GM23338 (cell line): ENCODE measurements at regions not wholly inside any gene's neighbourhood (a gene's known extent, or its start where the extent isn't known, plus 50 kb on each side); places are given as distances from the start of the nearest gene placed in this dataset.

Source experiments
- ATAC-seq: fragments of 200-7000 bp; cut with Tn5 transposase; 3 replicates; pipeline ENCODE4 v1.9.1; 2020
- DNase-seq: peaks from one replicate; pipeline ENCODE4 v3.0.0-alpha.2; 2015; ENCODE audit warnings: low spot score
- H2AFZ ChIP-seq: fragments of 200-600 bp; sonication (generic); 2 replicates; pipeline ENCODE4 v1.8.0; 2016; ENCODE audit warnings: antibody characterized with exemption, mild to moderate bottlenecking, moderate library complexity
- H3F3A ChIP-seq: fragments of 200-600 bp; sonication (generic); replicated peaks from 2 replicates; pipeline ENCODE4 v1.8.0; 2017; ENCODE audit warnings: antibody characterized with exemption, mixed run types, low read depth
- H3K27ac ChIP-seq: fragments of 200-600 bp; sonication (generic); 2 replicates; pipeline ENCODE4 v1.6.1; 2016; ENCODE audit warnings: low read depth
- H3K27me3 ChIP-seq: fragments of 200-600 bp; sonication (generic); 2 replicates; pipeline ENCODE4 v1.8.0; 2016; ENCODE audit warnings: mild to moderate bottlenecking, mixed run types, moderate library complexity; ENCODE audit not compliant: insufficient read depth
- H3K36me3 ChIP-seq: fragments of 200-600 bp; sonication (generic); 2 replicates; pipeline ENCODE4 v1.8.0; 2016; ENCODE audit warnings: mild to moderate bottlenecking; ENCODE audit not compliant: insufficient read depth
- H3K4me1 ChIP-seq: fragments of 200-600 bp; sonication (generic); 2 replicates; pipeline ENCODE4 v1.8.0; 2016; ENCODE audit warnings: mild to moderate bottlenecking, moderate library complexity; ENCODE audit not compliant: insufficient read depth
- H3K4me2 ChIP-seq: fragments of 200-600 bp; sonication (generic); 2 replicates; pipeline ENCODE4 v1.7.1; 2017; ENCODE audit warnings: mixed run types
- H3K4me3 ChIP-seq: fragments of 200-600 bp; sonication (generic); 2 replicates; pipeline ENCODE4 v1.6.1; 2016; ENCODE audit warnings: mixed run types
- H3K79me2 ChIP-seq: fragments of 200-600 bp; sonication (generic); replicated peaks from 2 replicates; pipeline ENCODE4 v1.8.0; 2017; ENCODE audit warnings: mild to moderate bottlenecking; ENCODE audit not compliant: insufficient read depth
- H3K9me2 ChIP-seq: fragments of 200-600 bp; sonication (generic); 2 replicates; pipeline ENCODE4 v1.8.0; 2017; ENCODE audit not compliant: insufficient read depth
- H4K20me1 ChIP-seq: fragments of 200-600 bp; sonication (generic); replicated peaks from 2 replicates; pipeline ENCODE4 v1.8.0; 2017; ENCODE audit warnings: mild to moderate bottlenecking; ENCODE audit not compliant: insufficient read depth
- H3K27ac Mint-ChIP-seq: 2 replicates; pipeline ENCODE4 v1.8.0; 2020; ENCODE audit warnings: inconsistent platforms, mild to moderate bottlenecking, moderate library complexity, mixed read lengths
- H3K27me3 Mint-ChIP-seq: 3 replicates; pipeline ENCODE4 v1.8.0; 2022; ENCODE audit warnings: low read depth, mild to moderate bottlenecking, moderate library complexity, mixed read lengths, inconsistent platforms; ENCODE audit not compliant: insufficient read depth, poor library complexity
- H3K36me3 Mint-ChIP-seq: 3 replicates; pipeline ENCODE4 v1.8.0; 2021; ENCODE audit warnings: low read depth, mild to moderate bottlenecking, inconsistent platforms, moderate library complexity, mixed read lengths
- H3K4me1 Mint-ChIP-seq: 3 replicates; pipeline ENCODE4 v1.8.0; 2020; ENCODE audit warnings: mild to moderate bottlenecking, inconsistent platforms, mixed read lengths
- H3K4me3 Mint-ChIP-seq: 3 replicates; pipeline ENCODE4 v1.8.0; 2021; ENCODE audit warnings: moderate library complexity, mild to moderate bottlenecking, inconsistent platforms, mixed read lengths
- H3K9me3 Mint-ChIP-seq: 3 replicates; pipeline ENCODE4 v1.8.0; 2020; ENCODE audit warnings: moderate library complexity, mild to moderate bottlenecking, inconsistent platforms, mixed read lengths
- CTCF ChIP-seq, 2 experiments: fragments of 200-600 bp in 1 of 2; sonication (generic) in 1 of 2; conservative IDR thresholded peaks; 2 replicates each; pipeline versions ENCODE4 v1.5.1 to v1.6.1; 2016 to 2017; ENCODE audit warnings: antibody characterized with exemption in 2 of 2, low read depth in 2 of 2, mild to moderate bottlenecking in 2 of 2, moderate library complexity in 1 of 2
- EZH2 ChIP-seq: fragments of 200-600 bp; sonication (generic); IDR thresholded peaks from one replicate; pipeline ENCODE4 v1.8.0; 2017; ENCODE audit warnings: antibody characterized with exemption, mild to moderate bottlenecking, low read depth; ENCODE audit not compliant: unreplicated experiment
- EZH2phosphoT487 ChIP-seq: fragments of 200-600 bp; sonication (generic); IDR thresholded peaks from one replicate; pipeline ENCODE4 v1.8.1; 2018; ENCODE audit warnings: antibody characterized with exemption; ENCODE audit not compliant: unreplicated experiment
- JUNB ChIP-seq: IDR thresholded peaks from one replicate; pipeline ENCODE4 v1.6.1; 2016; ENCODE audit warnings: antibody characterized with exemption; ENCODE audit not compliant: unreplicated experiment
- STAT1 ChIP-seq: IDR thresholded peaks from one replicate; pipeline ENCODE4 v1.6.1; 2016; ENCODE audit warnings: antibody characterized with exemption; ENCODE audit not compliant: unreplicated experiment
- ZNF331 ChIP-seq: fragments of 250-450 bp; sonication (Bioruptor Pico); IDR thresholded peaks from 2 replicates; pipeline ENCODE4 v1.5.0; 2020; ENCODE audit warnings: low read depth, mild to moderate bottlenecking, moderate library complexity
- TF ChIP-seq, protein P1 (sequence below): IDR thresholded peaks from one replicate; pipeline ENCODE4 v1.6.1; 2018; ENCODE audit warnings: antibody characterized with exemption; ENCODE audit not compliant: unreplicated experiment
- TF ChIP-seq, protein P2 (sequence below): fragments of 250-450 bp; sonication (Bioruptor Pico); IDR thresholded peaks from 2 replicates; pipeline ENCODE4 v1.5.0; 2020; ENCODE audit warnings: mild to moderate bottlenecking, moderate library complexity

DNA sequence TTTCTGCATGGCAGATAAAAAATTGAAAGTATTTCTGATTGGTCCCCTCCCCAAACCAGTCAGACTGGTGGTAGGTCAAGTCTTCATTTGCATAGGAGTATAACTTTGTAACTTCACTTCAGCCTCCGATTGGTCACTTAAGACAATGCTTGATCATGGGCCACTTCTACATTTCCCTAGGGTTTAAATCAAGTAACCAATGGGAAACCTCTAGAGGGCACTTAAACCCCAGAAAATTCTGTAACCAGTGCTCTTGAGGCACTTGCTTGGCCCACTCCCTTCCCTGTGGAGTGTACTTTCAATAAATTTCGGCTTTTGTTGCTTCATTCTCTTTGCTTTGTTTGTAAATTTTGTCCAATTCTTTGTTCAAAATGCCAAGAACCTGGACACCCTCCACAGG is 225.5 kb downstream of the ARPP21 start:
- Histone ChIP-seq H2AFZ (peak overlapping the region; percentile 3; the same call in 1 of the 2 replicates), H3K4me1 (no peaks in the 10 kb centered on the region), H3K27me3 (no peaks in the 10 kb centered on the region), H3K27ac (no peak overlapping the region), H3K4me2 (no peak overlapping the region), H3K4me3 (no peak overlapping the region), H3K9me2 (no peaks in the 10 kb centered on the region), H4K20me1 (no peaks in the 10 kb centered on the region), H3K79me2 (no peaks in the 10 kb centered on the region), H3K36me3 (no peaks in the 10 kb centered on the region), H3F3A (no peaks in the 10 kb centered on the region)
- no peak overlapping the region for H3K4me3 Mint-ChIP-seq
- ATAC-seq: peak; percentile 80
- no peak overlapping the region for H3K27ac Mint-ChIP-seq
- H3K36me3 Mint-ChIP-seq: no peaks in the 10 kb centered on the region
- TF ChIP-seq STAT1 (no peak), CTCF (conservative IDR thresholded peaks at IDR 0.05; ENCODE audit: low read depth in 2 of 2) (peak; percentile 31 to 63; a peak in 3 of 4 replicates)
- H3K27me3 Mint-ChIP-seq: no peaks in the 10 kb centered on the region
- peak; percentile 40 for DNase-seq
- no peaks in the 10 kb centered on the region; the same call in 2 of the 3 replicates for H3K4me1 Mint-ChIP-seq
- no peaks in the 10 kb centered on the region for H3K9me3 Mint-ChIP-seq

GRCh38 chr3:35867791-35868190 is 228.5 kb downstream of the ARPP21 start:
- H3K4me2 ChIP-seq: no peak overlapping the region
- H3K9me3 Mint-ChIP-seq: no peaks in the 10 kb centered on the region
- H3K4me3 Mint-ChIP-seq: no peak overlapping the region
- H3K27me3 Mint-ChIP-seq: no peaks in the 10 kb centered on the region
- H3K36me3 ChIP-seq: no peaks in the 10 kb centered on the region
- H3F3A ChIP-seq: no peaks in the 10 kb centered on the region
- DNase-seq: no peak
- no peak overlapping the region for H2AFZ ChIP-seq
- no peaks in the 10 kb centered on the region for H3K9me2 ChIP-seq
- no peaks in the 10 kb centered on the region for H3K4me1 ChIP-seq
- no peak overlapping the region for H3K27ac ChIP-seq
- H3K4me1 Mint-ChIP-seq: no peaks in the 10 kb centered on the region; the same call in 1 of the 3 replicates
- H3K27ac Mint-ChIP-seq: no peak overlapping the region
- ATAC-seq: no peak
- H3K27me3 ChIP-seq: no peaks in the 10 kb centered on the region
- H3K4me3 ChIP-seq: no peak overlapping the region
- no peaks in the 10 kb centered on the region for H4K20me1 ChIP-seq
- H3K79me2 ChIP-seq: no peaks in the 10 kb centered on the region
- H3K36me3 Mint-ChIP-seq: no peaks in the 10 kb centered on the region
- no peak for TF ChIP-seq ZNF331 (CRISPR knock-in tag)
- TF ChIP-seq CTCF (conservative IDR thresholded peaks at IDR 0.05; ENCODE audit: low read depth in 2 of 2): no peak
- TF ChIP-seq JUNB: no peak
- no peak for TF ChIP-seq EZH2
- TF ChIP-seq EZH2phosphoT487: no peak
- TF ChIP-seq, protein P1, sequence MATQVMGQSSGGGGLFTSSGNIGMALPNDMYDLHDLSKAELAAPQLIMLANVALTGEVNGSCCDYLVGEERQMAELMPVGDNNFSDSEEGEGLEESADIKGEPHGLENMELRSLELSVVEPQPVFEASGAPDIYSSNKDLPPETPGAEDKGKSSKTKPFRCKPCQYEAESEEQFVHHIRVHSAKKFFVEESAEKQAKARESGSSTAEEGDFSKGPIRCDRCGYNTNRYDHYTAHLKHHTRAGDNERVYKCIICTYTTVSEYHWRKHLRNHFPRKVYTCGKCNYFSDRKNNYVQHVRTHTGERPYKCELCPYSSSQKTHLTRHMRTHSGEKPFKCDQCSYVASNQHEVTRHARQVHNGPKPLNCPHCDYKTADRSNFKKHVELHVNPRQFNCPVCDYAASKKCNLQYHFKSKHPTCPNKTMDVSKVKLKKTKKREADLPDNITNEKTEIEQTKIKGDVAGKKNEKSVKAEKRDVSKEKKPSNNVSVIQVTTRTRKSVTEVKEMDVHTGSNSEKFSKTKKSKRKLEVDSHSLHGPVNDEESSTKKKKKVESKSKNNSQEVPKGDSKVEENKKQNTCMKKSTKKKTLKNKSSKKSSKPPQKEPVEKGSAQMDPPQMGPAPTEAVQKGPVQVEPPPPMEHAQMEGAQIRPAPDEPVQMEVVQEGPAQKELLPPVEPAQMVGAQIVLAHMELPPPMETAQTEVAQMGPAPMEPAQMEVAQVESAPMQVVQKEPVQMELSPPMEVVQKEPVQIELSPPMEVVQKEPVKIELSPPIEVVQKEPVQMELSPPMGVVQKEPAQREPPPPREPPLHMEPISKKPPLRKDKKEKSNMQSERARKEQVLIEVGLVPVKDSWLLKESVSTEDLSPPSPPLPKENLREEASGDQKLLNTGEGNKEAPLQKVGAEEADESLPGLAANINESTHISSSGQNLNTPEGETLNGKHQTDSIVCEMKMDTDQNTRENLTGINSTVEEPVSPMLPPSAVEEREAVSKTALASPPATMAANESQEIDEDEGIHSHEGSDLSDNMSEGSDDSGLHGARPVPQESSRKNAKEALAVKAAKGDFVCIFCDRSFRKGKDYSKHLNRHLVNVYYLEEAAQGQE: no peak
- TF ChIP-seq, protein P2, sequence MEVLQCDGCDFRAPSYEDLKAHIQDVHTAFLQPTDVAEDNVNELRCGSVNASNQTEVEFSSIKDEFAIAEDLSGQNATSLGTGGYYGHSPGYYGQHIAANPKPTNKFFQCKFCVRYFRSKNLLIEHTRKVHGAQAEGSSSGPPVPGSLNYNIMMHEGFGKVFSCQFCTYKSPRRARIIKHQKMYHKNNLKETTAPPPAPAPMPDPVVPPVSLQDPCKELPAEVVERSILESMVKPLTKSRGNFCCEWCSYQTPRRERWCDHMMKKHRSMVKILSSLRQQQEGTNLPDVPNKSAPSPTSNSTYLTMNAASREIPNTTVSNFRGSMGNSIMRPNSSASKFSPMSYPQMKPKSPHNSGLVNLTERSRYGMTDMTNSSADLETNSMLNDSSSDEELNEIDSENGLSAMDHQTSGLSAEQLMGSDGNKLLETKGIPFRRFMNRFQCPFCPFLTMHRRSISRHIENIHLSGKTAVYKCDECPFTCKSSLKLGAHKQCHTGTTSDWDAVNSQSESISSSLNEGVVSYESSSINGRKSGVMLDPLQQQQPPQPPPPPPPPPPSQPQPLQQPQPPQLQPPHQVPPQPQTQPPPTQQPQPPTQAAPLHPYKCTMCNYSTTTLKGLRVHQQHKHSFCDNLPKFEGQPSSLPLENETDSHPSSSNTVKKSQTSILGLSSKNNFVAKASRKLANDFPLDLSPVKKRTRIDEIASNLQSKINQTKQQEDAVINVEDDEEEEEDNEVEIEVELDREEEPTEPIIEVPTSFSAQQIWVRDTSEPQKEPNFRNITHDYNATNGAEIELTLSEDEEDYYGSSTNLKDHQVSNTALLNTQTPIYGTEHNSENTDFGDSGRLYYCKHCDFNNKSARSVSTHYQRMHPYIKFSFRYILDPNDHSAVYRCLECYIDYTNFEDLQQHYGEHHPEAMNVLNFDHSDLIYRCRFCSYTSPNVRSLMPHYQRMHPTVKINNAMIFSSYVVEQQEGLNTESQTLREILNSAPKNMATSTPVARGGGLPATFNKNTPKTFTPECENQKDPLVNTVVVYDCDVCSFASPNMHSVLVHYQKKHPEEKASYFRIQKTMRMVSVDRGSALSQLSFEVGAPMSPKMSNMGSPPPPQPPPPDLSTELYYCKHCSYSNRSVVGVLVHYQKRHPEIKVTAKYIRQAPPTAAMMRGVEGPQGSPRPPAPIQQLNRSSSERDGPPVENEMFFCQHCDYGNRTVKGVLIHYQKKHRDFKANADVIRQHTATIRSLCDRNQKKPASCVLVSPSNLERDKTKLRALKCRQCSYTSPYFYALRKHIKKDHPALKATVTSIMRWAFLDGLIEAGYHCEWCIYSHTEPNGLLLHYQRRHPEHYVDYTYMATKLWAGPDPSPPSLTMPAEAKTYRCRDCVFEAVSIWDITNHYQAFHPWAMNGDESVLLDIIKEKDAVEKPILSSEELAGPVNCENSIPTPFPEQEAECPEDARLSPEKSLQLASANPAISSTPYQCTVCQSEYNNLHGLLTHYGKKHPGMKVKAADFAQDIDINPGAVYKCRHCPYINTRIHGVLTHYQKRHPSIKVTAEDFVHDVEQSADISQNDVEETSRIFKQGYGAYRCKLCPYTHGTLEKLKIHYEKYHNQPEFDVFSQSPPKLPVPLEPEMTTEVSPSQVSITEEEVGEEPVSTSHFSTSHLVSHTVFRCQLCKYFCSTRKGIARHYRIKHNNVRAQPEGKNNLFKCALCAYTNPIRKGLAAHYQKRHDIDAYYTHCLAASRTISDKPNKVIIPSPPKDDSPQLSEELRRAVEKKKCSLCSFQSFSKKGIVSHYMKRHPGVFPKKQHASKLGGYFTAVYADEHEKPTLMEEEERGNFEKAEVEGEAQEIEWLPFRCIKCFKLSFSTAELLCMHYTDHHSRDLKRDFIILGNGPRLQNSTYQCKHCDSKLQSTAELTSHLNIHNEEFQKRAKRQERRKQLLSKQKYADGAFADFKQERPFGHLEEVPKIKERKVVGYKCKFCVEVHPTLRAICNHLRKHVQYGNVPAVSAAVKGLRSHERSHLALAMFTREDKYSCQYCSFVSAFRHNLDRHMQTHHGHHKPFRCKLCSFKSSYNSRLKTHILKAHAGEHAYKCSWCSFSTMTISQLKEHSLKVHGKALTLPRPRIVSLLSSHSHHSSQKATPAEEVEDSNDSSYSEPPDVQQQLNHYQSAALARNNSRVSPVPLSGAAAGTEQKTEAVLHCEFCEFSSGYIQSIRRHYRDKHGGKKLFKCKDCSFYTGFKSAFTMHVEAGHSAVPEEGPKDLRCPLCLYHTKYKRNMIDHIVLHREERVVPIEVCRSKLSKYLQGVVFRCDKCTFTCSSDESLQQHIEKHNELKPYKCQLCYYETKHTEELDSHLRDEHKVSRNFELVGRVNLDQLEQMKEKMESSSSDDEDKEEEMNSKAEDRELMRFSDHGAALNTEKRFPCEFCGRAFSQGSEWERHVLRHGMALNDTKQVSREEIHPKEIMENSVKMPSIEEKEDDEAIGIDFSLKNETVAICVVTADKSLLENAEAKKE (CRISPR knock-in tag): no peak
